ENCODE measurements at regions not wholly inside any gene's neighbourhood (a gene's known extent, or its start where the extent isn't known, plus 50 kb on each side); places are given as distances from the start of the nearest gene placed in this dataset.

DNA sequence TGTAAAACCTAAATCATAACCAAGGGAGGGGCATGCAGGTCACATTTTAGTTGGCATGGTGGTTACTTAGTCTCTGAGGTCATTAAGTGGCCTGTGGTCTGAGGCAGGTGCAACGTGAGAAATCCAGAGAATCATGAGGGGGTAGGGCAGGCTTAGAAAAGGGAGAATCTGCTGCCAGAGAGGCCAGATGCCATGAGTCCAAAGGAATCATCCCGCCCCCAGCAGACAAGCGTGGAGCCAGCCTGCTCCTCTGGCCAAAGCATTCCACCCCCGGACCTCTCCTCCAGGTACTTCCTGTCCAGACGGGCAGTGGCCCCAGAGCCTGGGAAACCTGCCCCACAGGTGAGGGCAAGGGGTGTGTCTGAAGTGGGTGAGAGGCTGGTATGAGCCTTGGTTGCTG, 196.4 kb upstream of the ZNF32 start:
- ChIA-PET CTCF (ENCODE audit: partially characterized antibody) (no interaction called here), POLR2A (ENCODE audit: partially characterized antibody) (no interaction called here)
- Histone ChIP-seq H2BK12ac (ENCODE audit: low read depth, low read length) (no peak overlapping the region), H2AK5ac (ENCODE audit: low read depth, low read length) (no peak overlapping the region), H2BK15ac (ENCODE audit: low read length) (no peak overlapping the region), H2BK20ac (ENCODE audit: low read length) (no peak overlapping the region), H3K56ac (replicated peaks; ENCODE audit: insufficient read length, low read depth, low read length) (no peak overlapping the region), H4K20me1 (replicated peaks in 1 of 2; ENCODE audit: control insufficient read depth in 1 of 2, insufficient read depth in 2 of 2, low read length in 2 of 2) (no peaks in the 10 kb centered on the region), H3K14ac (ENCODE audit: insufficient read length) (no peak overlapping the region), H3K79me2 (ENCODE audit: control insufficient read depth in 1 of 2, insufficient read depth in 2 of 2, low read length in 2 of 2) (no peaks in the 10 kb centered on the region), H3K4me3 (ENCODE audit: extremely low read depth in 1 of 4, insufficient read depth in 2 of 4, low read depth in 3 of 4, low read length in 4 of 4) (no peak overlapping the region), H3K79me1 (ENCODE audit: low read depth, low read length) (no peaks in the 10 kb centered on the region), H3K23ac (ENCODE audit: insufficient read length) (no peak overlapping the region), H3K27me3 (replicated peaks in 1 of 4; ENCODE audit: control insufficient read depth in 3 of 4, extremely low read depth in 1 of 4, insufficient read depth in 3 of 4, low read length in 3 of 4) (no peaks in the 10 kb centered on the region), H3K27ac (ENCODE audit: low read depth, low read length) (no peak overlapping the region), H2AFZ (ENCODE audit: low read length) (no peak overlapping the region), H4K91ac (replicated peaks; ENCODE audit: insufficient read length, low read length) (no peak overlapping the region), H2BK5ac (ENCODE audit: low read depth, low read length) (no peak overlapping the region), H3K36me3 (ENCODE audit: control insufficient read depth in 2 of 4, insufficient read depth in 4 of 4, low read length in 3 of 4) (no peaks in the 10 kb centered on the region), H3K18ac (ENCODE audit: extremely low read depth, low read length) (no peak overlapping the region), H3K4me1 (replicated peaks in 1 of 4; ENCODE audit: control insufficient read depth in 3 of 4, insufficient read depth in 4 of 4, low read length in 3 of 4) (no peaks in the 10 kb centered on the region), H3K9ac (replicated peaks in 1 of 4; ENCODE audit: extremely low read depth in 1 of 4, low read depth in 3 of 4, low read length in 3 of 4) (no peak overlapping the region), H3K4me2 (ENCODE audit: insufficient read depth in 1 of 2, low read depth in 2 of 2, low read length in 2 of 2) (no peak overlapping the region), H4K8ac (ENCODE audit: extremely low read depth, insufficient read depth, low read length) (no peak overlapping the region), H4K5ac (ENCODE audit: insufficient read length, low read depth, low read length) (no peak overlapping the region), H3K4ac (replicated peaks; ENCODE audit: insufficient read length, low read depth, low read length) (no peak overlapping the region), H2BK120ac (replicated peaks; ENCODE audit: low read depth, low read length) (no peak overlapping the region), H3K23me2 (ENCODE audit: low read depth, low read length) (no peaks in the 10 kb centered on the region; the same call in 1 of the 2 replicates), H3K9me3 (ENCODE audit: insufficient read depth in 2 of 2, low read depth in 1 of 2, low read length in 1 of 2) (no peaks in the 10 kb centered on the region)
- no peak for DNase-seq (ENCODE audit: low read depth in 1 of 2, low spot score in 2 of 2)
- FAIRE-seq, result no peak
- WGBS, 2 experiments (ENCODE audit: extremely low coverage in 1 of 2, insufficient coverage in 1 of 2, insufficient read length in 1 of 2, insufficient replicate concordance in 2 of 2, low coverage in 1 of 2, low lambda C conversion rate in 2 of 2, missing lambda C conversion rate in 1 of 2), result 85% methylated on average over 5 of the region's 5 CpGs; no CpG with 5 or more reads in 1 of the 2 experiments
- no peak for TF ChIP-seq TAF7 (optimal IDR thresholded peaks at IDR 0.05; ENCODE audit: borderline replicate concordance, low read depth, low read length)
- no peak for TF ChIP-seq CEBPB (IDR thresholded peaks at IDR 0.05; ENCODE audit: low read depth, low read length)
- no peak for TF ChIP-seq CHD2 (IDR thresholded peaks at IDR 0.05; ENCODE audit: low read length)
- no peak for TF ChIP-seq SUZ12 (IDR thresholded peaks at IDR 0.05; ENCODE audit: low read length)
- no peak for TF ChIP-seq SIX5 (IDR thresholded peaks at IDR 0.05; ENCODE audit: low read depth, low read length)
- no peak for TF ChIP-seq KDM5A (IDR thresholded peaks at IDR 0.05; ENCODE audit: low read length)
- no peak for TF ChIP-seq TCF12 (IDR thresholded peaks at IDR 0.05; ENCODE audit: low read depth, low read length)
- TF ChIP-seq TEAD4 (IDR thresholded peaks at IDR 0.05; ENCODE audit: low read depth, low read length), result no peak
- no peak for TF ChIP-seq NANOG (IDR thresholded peaks at IDR 0.05; ENCODE audit: insufficient read depth, low read depth, low read length, poor library complexity, severe bottlenecking)
- TF ChIP-seq RNF2 (IDR thresholded peaks at IDR 0.05; ENCODE audit: borderline replicate concordance, low read depth, low read length, missing control alignments, poor library complexity, severe bottlenecking), result no peak
- TF ChIP-seq SRF (IDR thresholded peaks at IDR 0.05; ENCODE audit: low read depth, low read length), result no peak
- no peak for TF ChIP-seq ZNF274 (IDR thresholded peaks at IDR 0.05; ENCODE audit: borderline replicate concordance, extremely low read depth, low read length)
- TF ChIP-seq EGR1 (IDR thresholded peaks at IDR 0.05; ENCODE audit: borderline replicate concordance, low read depth, low read length), result no peak
- no peak for TF ChIP-seq KDM1A (IDR thresholded peaks at IDR 0.05; ENCODE audit: borderline replicate concordance, low read length)
- TF ChIP-seq RXRA (IDR thresholded peaks at IDR 0.05; ENCODE audit: insufficient read depth, low read depth, low read length), result no peak
- TF ChIP-seq PHF8 (conservative IDR thresholded peaks at IDR 0.05; ENCODE audit: low read depth, low read length), result no peak

All from H1 (cell line).